ENCODE measurements at regions not wholly inside any gene's neighbourhood (a gene's known extent, or its start where the extent isn't known, plus 50 kb on each side); places are given as distances from the start of the nearest gene placed in this dataset.

DNA sequence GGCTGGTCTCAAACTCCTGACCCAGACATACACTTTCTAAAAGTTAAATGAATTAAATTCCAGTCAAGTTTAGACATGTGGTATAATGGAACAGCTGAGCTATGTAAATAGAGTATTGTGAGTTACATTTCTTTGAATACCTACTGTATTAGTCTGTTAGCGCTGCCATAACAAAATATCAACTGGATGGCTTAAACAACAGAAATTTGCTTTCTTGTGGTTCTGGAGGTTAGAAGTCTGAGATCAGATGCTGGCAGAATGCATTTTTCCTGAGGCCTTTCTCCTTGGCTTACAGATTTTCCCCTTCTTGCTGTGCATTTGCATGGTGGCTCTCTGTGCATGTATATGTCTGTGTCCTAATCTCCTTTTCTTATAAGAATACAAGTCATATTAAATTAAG, 101.5 kb upstream of the TGFBR2 start:
- DNase-seq: no peak

DNA sequence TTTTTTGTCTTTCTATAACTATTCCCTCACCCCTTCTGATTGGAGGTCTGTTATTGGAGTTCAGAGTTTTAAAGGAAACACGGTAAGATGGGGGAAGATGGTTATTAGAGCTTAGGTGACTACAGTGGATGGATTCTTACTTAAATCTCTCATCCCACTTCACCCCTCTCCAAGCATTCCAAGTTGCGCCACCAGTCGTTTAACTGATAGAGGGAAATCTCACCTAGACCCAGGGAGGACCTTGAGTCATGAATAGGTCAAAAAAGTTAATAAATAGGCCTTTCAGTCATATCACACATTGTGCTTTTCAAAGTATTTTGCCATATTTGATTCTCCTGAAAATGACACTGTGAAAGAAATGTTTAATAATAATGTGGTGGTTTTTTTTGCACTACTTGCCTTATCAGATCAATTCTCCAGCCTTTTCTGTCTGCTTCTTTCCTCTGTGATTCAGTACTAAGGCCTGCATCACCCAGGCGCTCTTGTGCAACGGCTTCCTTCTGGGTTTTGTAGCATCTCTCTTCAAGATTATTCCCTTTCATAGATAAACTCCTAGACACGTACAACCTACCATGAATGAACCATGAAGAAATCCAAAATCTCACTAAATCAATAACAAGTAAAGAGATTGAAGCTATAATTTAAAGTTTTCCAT, 100.4 kb upstream of the TGFBR2 start:
- DNase-seq: peak in 2 of 3 donors; percentile 20 to 48

DNA sequence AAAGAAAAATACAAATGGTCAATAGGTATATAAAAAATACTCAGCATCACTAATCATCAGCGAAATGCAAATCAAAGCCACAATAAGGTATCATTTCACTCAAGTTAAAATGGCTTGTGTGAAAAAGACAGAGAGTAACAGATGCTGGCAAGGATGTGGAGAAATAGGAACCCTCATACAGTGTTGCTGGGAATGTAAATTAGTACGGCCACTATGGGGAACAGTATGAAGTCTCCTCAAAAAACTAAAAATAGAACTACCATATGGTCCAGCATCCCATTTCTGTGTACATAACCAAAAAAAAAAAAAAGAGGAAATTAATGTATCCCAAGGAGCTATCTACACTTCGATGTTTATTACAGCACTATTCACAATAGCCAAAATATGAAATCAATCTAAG, 98.1 kb upstream of the TGFBR2 start:
- DNase-seq: no peak

DNA sequence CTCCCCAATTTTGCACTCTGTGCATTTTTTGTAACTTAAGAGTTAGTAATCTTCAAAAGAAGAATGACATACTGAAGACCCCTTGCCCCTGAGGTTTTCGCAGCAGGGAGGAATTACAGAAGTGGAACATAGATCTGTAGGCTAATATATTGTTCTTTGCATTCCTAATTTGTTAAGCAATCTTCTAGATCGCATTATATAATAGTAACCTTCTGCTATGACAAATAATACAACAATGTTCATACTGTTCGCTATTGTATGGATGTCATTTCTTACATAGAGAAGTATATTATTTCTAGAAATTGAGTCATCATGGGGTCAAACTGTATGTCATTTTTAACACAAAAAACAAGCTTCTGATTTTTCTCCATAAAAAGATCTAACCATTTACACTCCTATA, 95.8 kb upstream of the TGFBR2 start:
- no peak for DNase-seq

DNA sequence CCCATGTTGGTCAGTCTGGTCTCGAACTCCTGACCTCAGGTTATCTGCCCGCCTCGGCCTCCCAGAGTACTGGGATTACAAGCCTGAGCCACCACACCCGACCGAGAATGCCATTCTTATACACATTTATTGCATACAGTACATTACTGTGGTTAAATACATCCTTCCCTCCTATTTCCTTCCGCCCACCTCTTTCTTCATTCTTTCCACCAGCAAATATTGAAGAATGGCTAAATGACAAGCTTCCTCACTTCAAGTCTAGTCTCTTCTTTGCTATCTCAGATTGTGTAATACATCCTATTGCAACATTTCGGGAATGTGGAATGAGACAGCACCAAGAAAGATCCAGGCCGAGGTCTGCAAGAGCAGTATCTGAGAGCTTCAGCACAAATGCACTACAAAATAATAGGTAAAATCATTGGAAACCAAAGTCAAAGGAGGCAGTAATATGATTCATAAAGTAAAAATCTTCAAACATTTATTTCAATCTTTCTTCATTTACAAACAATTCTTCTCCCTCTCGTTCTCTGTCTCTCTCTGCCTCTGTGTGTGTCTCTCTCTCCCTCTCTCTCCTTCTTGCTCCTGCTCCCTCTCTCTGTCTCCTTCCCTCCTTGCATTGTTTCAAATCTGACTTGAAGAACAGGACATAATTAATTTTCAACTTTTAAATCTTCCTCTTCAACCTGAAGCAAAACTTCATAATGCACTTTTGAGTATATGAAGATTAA, 94.7 kb upstream of the TGFBR2 start:
- peak; percentile 66 to 84 (median 76) for DNase-seq

DNA sequence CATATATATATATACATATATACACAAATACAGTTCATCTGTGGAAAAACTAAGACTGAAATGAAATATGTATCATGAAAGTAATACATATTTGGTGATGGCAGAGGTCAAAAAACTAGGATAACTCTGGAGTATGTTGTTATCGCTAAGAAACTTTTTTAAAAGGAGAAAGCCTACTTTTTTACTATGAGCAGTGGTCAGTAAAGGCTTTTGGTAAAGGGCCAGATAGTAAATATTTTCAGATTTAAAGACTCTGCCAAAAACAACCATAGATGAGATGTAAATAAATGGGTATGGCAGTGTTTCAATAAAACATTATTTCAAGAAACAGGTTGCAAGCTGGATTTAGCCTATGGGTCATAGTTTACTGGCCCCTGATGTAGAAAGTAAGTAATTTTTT, 93.8 kb upstream of the TGFBR2 start:
- no peak for DNase-seq

DNA sequence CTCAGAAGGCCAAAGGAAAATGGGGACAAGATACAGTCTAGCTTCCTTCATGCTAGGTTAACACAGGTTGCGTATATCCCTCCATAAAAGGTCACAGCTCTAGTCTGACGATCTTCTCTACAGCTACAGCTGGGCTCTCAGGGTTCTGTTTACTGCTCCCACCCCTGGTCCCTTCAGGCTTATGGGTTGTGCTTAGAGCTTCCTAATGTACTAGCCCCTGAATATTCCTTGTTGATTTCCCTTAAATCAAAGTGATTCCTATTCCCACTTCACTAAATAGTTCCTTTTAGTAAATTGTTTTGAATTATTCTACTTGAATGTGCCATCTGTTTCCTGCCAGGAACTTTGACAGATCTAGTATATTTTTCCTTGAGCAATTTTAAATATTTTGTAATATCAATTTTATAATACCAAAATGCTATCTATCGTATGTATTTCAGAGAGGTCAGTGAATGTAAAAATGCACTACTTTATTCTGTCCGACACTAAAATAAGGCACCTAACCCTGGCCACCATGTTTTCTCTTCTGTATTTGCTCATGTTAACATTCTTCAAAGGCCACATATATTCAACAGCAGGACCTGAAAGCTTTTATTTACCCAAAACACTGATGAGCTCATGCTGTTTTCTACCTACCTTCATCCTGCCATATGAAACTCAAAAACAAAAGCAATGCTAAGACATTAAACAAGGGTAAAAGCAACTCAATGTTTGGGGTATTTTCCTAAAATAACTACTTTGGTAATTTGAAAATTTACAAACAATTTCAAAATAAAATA, 92.8 kb upstream of the TGFBR2 start:
- no peak for DNase-seq

DNA sequence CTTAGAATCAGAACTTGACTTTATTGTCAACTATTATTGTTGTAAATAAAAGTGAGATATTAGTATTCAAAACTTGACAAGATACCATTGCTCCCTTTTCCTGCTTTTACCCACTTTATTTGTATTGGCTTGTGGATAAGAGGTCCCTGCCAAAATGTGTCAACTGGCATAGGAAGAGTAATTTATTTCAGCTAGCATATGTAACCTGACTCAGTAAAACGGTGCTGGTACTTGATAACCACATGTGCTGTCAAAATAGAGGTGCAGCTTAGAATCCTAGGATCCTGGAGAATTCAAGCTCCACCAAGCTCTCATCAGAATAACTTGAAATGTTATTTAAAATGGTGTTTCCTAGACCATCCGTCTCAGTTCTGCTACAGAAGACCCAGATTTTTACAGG, 90.2 kb upstream of the TGFBR2 start:
- DNase-seq: no peak

DNA sequence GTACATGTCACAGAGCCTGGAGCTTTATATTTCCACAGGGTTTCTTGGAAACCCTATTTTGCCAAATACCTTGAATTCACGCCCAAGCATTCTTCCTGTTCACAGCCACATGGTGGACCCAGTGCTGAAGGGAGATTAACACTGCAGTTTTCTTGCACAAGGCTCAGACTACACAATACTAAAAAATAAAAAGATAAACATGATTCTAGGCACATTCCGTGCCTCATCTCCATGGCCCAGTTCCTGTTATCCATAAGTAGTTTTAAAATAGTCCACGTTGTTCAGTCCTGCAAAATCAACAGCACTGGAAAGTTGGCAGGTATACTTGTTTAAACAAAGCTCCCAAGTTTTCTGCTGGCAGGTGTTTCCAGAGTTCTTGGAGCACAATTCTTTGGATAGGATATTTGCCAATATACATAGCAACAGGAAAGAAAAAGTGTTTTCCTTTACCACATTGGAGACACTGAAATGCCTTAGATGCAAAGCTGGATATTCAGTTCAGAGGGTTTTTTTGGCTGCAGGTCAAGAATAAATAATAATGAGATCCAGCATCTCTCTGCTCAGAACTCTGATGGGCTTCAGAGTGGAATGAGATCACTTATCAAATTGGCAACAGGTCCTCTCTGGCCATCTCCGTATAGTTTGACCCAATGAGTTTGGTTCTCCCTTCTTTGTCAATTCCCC, 88.1 kb upstream of the TGFBR2 start:
- DNase-seq: no peak

DNA sequence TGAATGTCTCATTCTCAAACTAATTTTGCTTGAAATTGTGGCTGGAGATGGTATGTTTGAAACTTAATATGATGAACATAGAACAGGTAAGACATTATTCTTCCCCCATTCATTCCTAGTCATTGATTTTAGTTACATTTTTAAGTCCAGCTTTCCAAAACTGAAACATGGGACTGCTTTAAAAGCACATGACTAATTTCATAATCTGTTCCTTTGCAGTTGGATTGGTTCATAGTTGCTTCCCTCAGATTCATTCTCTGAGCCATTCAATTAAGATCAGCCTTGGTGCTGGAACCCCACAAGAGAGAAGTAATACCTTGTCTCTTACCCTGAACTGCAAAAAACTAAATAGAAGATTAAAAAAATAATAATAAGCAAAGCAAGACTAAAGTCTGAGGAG, 87.5 kb upstream of the TGFBR2 start:
- DNase-seq: peak in 1 of 3 donors; percentile 35

DNA sequence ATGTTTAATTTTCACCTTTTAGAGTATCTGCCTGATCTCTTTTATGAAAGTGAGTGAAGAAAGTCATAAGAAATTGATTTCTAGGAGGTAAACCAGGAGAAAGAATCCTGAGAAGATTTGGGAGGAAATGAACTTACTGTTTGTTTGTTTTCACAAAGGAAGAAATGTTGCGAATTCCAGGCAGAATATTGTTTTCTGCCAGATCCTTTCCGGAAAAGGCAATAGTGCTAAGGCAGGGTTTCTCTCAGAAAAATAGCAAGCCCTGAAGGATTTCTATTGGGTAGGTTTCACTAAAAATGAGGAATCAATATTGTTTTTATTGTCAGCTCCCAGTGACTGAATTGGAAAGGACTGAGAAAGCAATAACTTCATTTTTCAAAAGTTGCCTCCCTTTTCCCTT, 85.7 kb upstream of the TGFBR2 start:
- no peak for DNase-seq

DNA sequence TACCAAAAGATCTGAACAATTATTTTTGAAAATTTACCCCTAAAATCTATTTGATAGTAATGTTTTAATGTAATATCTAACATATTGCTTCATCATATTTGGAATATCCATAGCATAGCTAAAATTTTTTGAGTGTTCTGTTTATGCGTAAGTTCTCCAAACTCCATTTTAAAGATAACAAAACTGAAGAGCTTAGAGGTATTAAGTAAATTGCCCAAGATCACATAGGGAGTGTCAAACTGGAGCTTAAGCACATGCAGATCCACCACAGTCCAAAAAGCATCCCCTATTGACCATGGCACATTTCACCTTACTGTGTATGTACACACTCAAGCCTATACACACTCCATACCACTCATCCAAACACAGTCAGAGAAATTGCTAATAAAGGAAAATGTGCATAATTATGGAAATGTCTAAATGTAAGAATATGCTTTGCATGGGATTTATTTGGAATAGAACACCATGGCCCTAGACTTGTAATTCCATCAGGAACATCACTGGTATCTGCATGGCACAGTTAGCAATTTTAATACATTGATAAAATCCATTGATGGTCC, 85.2 kb upstream of the TGFBR2 start:
- DNase-seq: no peak

DNA sequence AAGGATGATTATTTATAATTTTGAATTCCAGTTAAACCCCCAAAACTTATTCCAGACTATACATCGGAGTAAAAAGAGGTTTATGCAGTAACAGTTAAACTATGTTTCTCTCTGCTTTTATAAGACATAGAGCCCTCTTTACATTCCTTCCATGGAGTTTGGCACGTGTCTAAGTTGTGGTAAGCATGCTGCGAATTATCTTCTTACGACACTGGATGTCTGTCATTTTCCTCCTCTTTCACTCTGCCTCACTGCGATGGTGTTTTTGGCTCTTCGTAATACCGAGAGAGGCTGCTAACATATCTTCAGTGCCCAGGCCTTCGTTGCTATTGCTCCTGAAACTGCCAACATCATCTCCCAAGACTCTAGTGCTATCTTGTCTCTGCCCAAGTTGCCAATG, 83.9 kb upstream of the TGFBR2 start:
- no peak for DNase-seq

DNA sequence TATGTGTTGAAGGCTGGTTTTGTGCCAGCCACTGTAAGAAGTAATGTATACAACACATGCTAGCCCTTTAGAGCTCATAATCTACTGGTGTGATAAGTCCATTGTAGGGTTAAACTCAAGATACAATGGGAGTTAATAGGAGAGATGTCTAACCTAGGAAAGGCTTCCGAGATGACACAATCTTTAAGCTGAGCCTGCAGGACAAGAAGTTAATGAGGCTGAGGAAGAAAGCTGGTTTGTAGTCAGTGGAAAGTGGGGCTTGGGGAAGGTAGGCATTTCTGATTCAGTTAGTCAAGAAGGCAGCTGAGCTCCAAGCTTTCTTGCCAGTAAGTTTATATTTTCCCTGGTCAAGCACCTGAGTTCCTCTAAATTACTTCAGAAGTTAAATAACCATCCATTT, 83.0 kb upstream of the TGFBR2 start:
- no peak for DNase-seq

DNA sequence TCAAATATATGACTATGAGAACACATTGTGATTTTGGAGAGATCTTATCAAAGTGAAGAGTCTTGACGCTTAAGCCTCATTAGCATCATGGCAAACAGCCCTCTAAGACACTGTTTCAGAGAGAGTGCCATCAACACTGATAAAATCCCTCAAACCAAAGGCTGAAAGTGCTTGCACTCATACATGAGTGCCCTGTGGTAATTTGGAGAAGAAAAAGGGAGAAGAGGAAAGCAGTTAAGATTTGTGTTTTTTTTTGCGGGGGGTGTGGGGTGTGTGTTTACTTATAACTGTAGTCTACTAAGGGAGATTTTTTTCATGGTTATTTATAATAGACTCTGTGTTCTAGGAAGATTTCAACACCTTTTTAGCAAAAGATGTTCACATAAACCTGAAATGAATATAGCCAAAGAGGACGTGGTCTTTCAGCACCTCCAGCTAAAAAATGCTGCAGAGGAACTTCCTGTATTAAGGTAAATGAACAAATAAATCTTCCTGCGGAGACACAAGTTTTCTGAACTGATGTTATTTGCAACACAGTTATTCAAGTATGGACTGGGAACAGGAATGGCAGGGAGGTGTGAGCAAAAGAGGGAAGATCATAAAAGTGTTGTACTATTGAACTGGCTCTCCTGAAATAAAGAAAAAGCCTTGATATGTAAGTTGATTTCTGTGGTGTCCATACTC, 81.9 kb upstream of the TGFBR2 start:
- DNase-seq: no peak

DNA sequence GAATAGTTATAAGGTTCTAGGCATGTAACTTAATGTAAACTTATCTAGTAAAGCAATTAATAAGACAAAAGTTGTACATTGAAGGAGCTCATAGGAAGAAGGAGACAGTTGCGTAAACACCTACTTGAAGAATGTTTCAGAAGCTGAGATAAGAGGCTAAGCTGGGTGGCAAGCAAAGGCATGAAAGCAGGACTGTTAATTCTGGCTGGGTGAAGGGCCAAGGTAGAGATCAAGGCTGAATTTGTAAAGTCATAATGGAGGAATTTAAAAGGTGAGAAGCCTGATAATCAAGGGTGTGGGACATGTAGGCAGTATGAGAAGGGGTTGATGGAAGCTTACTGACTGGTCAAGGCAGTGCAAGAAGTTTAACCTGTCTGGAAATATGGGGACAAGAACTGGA, 80.4 kb upstream of the TGFBR2 start:
- DNase-seq: no peak

DNA sequence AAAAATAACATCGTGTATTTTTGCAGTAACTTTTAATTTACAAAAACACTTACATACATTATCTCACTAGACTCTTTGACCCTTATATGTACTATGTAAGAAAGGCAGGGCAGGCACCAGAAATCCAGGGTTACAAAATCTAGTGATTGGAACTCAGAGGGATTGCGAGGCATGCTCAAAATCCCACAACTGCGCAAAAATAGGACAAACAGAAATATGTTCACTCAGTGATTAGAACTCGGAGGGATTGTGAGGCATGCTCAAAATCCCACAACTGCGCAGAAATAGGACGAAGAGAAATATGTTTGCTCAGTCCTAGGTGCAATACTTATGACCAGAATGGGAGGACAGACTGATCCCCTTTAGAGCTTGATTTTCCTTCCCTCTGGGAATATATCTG, 79.2 kb upstream of the TGFBR2 start:
- DNase-seq: no peak

DNA sequence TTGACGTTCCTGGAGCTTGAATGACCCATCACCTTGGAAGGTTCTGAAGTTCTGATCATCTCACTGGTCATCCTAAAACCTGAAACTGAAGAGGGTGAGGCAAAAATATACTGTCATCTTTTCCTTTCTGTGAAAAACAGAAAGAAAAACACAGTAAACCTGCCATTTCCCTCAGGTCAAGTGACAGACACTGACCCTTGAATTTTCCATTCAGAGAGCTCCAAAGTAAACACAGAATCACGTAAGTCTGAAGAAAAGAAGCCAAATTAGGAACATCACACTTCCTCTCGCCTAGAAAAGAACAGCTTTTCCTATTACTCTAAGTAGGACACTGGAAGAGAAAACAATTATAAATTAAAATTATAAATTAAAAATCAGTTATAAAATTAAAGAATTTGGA, 78.7 kb upstream of the TGFBR2 start:
- DNase-seq: no peak

DNA sequence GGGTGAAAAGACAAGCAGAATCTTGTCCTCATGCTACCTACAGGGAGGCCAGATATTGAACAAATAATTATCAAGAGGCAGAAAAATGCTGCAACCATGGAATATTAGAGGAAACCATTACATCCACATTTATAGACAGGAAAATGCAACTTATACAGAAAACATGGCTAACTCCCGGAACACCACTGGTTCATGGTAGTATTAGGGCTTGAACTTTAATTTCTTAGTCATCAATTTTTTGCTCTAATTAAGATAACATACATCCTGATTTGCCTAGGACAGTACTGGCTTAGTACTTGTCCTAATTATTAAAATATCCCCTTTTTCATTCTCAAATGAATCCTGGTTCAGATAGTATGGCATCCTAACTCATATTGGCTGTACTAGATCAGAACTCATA, 76.3 kb upstream of the TGFBR2 start:
- no peak for DNase-seq

DNA sequence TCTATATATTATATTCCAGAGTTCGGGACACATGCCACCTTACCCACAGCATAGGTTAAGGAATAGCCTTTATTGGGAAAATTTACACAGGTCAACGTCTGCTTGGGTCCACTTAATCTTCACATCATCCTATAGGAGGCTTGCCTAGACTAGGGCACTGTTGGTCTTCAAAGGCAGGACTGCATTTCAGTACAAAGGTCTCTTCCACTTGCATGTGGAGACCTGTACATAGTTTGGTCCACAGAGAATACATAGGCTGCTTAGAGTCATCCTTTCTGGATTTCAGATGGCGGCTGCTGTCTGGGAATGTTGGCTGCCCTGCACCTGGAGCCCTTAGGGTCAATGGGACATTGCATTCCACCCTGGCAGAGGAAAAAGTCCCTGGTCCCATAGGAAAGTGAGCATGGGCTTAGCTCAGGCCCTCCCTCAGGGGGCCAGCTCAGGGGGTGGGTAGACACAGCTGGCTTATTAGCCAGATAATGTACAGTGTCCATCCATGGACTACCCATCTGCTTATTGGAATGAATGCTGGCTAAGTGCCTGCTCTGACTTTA, 75.3 kb upstream of the TGFBR2 start:
- DNase-seq: no peak

DNA sequence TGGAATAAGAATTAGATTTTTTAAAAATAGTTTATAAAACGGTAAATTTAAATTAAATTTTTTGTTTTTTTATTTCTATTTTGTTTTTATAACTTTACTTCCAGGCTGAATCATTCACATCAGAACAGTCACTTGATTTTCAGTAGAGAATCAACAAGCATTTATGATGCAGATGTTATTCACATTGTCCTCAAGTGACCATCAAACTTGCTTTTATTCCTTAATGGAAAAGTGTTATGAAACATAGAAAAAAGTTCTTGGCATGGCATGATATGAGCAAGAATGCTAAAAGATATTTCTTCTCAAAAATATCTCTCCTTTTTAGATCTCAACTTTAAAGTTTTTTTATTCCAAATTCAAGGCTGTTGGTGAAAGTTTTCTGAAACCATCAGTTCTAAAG, 70.9 kb upstream of the TGFBR2 start:
- no peak for DNase-seq

DNA sequence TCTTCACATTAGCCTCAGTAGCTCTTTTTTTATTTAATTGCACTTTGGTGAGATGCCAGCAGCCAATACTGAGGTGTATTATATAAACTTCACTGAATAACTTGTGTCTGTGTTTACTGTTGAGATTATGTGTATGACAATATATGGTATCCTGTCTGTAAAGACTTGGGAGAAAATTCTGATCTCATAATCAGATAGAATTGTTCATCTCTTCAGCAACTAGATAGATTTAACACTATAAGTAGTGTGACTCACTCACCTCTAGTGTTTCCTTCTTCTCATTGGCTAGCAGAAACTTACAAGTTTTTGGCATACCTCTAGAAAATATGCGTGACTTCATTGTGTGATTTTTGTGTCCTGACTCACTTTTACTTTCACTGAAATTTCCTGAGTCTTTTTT, 67.6 kb upstream of the TGFBR2 start:
- DNase-seq: no peak
